GM12865 (cell line): ENCODE measurements at regions not wholly inside any gene's neighbourhood (a gene's known extent, or its start where the extent isn't known, plus 50 kb on each side); places are given as distances from the start of the nearest gene placed in this dataset.

ENCODE experiments used
- DNase-seq: peaks from one replicate; pipeline ENCODE4 v3.0.0; 2010; ENCODE audit warnings: low read depth
- H3K4me3 ChIP-seq: 2 replicates; pipeline ENCODE4 v1.5.1; 2011; ENCODE audit warnings: mild to moderate bottlenecking, low read depth, low read length, control low read depth
- TF ChIP-seq, protein P1 (sequence below): IDR thresholded peaks from 2 replicates; pipeline ENCODE4 v1.5.1; 2011; ENCODE audit warnings: low read length, control low read depth, low read depth, inconsistent platforms; ENCODE audit not compliant: insufficient read depth; ENCODE audit errors: missing control alignments

DNA sequence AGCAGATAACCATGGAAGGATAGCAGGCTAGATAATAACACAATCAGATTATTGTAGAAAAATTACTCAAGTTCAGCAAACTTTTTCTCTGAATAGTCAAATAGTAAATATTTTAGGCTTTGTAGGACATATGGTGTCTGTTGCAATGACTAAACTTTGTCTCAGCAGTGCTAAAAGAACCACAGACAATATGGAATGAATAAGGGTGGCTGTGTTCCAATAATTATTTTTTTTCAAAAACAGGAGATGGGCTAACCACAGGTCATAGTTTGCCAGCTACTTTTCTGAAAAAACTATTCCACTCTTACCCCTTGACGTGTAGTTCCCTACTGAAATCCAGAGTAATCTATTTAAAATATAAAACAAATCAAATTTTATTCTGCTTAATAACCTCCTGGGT lies 153.9 kb upstream of the LRRC4C start:
- TF ChIP-seq, protein P1, sequence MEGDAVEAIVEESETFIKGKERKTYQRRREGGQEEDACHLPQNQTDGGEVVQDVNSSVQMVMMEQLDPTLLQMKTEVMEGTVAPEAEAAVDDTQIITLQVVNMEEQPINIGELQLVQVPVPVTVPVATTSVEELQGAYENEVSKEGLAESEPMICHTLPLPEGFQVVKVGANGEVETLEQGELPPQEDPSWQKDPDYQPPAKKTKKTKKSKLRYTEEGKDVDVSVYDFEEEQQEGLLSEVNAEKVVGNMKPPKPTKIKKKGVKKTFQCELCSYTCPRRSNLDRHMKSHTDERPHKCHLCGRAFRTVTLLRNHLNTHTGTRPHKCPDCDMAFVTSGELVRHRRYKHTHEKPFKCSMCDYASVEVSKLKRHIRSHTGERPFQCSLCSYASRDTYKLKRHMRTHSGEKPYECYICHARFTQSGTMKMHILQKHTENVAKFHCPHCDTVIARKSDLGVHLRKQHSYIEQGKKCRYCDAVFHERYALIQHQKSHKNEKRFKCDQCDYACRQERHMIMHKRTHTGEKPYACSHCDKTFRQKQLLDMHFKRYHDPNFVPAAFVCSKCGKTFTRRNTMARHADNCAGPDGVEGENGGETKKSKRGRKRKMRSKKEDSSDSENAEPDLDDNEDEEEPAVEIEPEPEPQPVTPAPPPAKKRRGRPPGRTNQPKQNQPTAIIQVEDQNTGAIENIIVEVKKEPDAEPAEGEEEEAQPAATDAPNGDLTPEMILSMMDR, result no peak
- no peak overlapping the region for H3K4me3 ChIP-seq
- no peak for DNase-seq

GRCh38 chr11:41622707-41623359 lies 163.4 kb upstream of the LRRC4C start:
- DNase-seq, result no peak
- TF ChIP-seq, protein P1, result no peak
- no peak overlapping the region for H3K4me3 ChIP-seq

DNA sequence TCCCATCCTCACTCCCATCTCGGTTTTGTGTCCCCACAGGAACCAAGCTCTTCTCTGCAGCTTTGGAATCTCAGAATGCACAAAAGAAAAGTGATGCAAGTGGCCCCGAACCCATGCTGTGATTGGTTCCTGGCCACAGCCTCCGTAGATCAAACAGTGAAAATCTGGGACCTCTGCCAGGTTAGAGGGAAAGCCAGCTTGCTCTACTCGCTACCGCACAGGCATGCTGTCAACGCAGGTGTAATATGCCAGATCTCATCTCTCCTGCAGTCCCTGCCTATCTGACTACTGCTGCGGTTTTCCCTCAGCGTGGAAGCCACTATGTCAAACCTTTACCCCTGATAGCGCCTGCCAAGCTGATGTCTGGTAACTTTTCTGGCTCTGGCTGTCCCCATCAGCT lies 200.5 kb upstream of the LRRC4C start:
- TF ChIP-seq, protein P1, result no peak
- H3K4me3 ChIP-seq, result no peak overlapping the region
- DNase-seq, result no peak

DNA sequence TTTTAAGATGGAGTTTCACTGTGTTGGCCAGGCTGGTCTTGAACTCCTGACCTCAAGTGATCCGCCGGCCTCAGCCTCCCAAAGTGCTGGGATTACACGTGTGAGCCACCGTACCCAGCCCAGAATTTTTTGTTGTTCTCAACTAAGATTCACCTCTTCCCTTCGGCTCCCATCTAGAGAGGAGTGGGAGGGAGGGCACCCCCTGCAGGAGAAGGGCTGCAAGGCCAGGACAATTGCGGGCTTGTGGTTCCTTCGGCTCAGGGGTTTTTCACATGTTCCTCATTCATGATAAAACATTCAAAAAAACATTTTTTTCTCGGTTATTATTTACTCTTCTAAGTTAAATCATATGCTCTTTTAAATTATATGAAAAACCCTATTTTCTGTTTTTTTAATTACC lies 201.1 kb upstream of the LRRC4C start:
- no peak for DNase-seq
- TF ChIP-seq, protein P1, result peak; percentile 16
- H3K4me3 ChIP-seq, result no peak overlapping the region

DNA sequence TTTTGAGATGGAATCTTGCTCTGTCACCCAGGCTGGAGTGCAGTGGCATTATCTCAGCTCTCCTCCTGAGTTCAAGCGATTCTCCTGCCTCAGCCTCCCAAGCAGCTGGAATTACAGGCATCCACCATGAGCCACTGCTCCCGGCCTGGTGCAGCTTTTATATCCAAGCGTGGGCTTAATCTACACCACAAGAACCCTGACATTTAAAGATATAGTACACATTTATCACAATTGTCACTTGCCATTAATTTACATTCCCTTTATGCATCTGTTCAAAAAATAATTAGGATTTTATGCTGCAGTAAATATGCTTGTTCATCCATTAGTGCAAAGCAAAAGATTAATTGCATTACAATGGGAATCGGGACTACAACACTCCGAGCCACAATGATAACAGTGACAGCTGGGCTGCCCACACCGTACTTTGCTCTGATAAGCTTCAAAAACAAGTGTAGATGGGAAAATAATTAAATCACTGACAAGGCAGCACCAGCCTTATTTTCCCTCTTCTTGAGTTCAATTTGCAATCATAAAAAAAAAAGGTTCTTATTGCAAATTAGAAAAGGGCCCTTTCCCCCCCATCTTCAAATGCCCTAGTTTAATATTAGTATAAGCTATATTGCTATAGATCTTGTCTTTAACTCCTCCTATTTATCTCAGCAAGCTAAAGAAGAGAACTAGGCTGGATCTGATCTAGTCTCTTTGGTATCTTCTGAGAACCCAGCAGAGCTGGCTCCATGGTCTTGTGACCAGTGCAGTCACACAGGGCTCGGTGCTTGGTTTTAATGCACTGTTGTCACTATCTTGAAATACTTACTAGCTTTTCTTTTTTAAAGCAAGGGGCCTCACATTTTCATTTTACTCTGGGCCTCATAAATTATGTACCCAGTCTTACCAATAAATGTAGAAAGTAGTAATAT lies 206.2 kb upstream of the LRRC4C start:
- TF ChIP-seq, protein P1, result no peak
- H3K4me3 ChIP-seq, result no peak overlapping the region
- DNase-seq, result no peak

DNA sequence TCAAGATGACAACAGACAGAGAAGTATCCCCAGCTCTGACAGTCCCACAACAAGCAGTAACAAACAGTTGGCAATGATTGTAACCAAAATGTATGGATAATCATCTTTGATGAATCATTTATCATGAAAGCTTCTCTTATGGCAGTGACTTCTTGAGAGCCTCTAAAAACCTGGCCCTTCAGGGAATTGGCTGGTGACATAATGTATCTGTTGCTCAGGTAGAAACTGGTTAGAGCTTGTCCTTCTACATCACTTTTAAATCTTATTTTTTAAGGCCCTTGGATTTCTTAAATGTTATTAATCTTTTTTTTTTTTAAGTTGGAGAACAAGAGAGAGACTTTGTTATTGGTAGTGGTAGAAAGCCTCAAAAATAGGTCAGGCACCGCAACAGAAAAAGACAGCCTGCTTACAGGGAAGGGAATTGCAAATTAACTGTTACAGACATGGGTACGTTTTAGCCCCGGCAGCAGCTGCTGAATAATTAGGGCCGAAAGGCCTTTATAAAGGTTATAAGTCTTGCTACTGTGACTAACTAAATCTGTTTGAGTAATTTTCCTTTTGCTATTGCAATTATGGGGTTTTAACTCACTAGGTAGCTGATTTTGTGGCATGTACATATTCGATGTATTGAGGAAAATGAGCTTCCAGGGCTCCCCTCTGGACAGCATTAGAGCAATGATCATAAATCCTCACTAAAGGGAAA lies 207.7 kb upstream of the LRRC4C start:
- TF ChIP-seq, protein P1, result no peak
- H3K4me3 ChIP-seq, result no peak overlapping the region
- no peak for DNase-seq
